GM23338 (cell line): ENCODE measurements at regions not wholly inside any gene's neighbourhood (a gene's known extent, or its start where the extent isn't known, plus 50 kb on each side); places are given as distances from the start of the nearest gene placed in this dataset.

ENCODE experiments used
- ATAC-seq: fragments of 200-7000 bp; cut with Tn5 transposase; 3 replicates; pipeline ENCODE4 v1.9.1; 2020
- DNase-seq: peaks from one replicate; pipeline ENCODE4 v3.0.0-alpha.2; 2015; ENCODE audit warnings: low spot score
- H2AFZ ChIP-seq: fragments of 200-600 bp; sonication (generic); 2 replicates; pipeline ENCODE4 v1.8.0; 2016; ENCODE audit warnings: antibody characterized with exemption, mild to moderate bottlenecking, moderate library complexity
- H3F3A ChIP-seq: fragments of 200-600 bp; sonication (generic); replicated peaks from 2 replicates; pipeline ENCODE4 v1.8.0; 2017; ENCODE audit warnings: antibody characterized with exemption, mixed run types, low read depth
- H3K27ac ChIP-seq: fragments of 200-600 bp; sonication (generic); 2 replicates; pipeline ENCODE4 v1.6.1; 2016; ENCODE audit warnings: low read depth
- H3K27me3 ChIP-seq: fragments of 200-600 bp; sonication (generic); 2 replicates; pipeline ENCODE4 v1.8.0; 2016; ENCODE audit warnings: mild to moderate bottlenecking, mixed run types, moderate library complexity; ENCODE audit not compliant: insufficient read depth
- H3K36me3 ChIP-seq: fragments of 200-600 bp; sonication (generic); 2 replicates; pipeline ENCODE4 v1.8.0; 2016; ENCODE audit warnings: mild to moderate bottlenecking; ENCODE audit not compliant: insufficient read depth
- H3K4me1 ChIP-seq: fragments of 200-600 bp; sonication (generic); 2 replicates; pipeline ENCODE4 v1.8.0; 2016; ENCODE audit warnings: mild to moderate bottlenecking, moderate library complexity; ENCODE audit not compliant: insufficient read depth
- H3K4me2 ChIP-seq: fragments of 200-600 bp; sonication (generic); 2 replicates; pipeline ENCODE4 v1.7.1; 2017; ENCODE audit warnings: mixed run types
- H3K4me3 ChIP-seq: fragments of 200-600 bp; sonication (generic); 2 replicates; pipeline ENCODE4 v1.6.1; 2016; ENCODE audit warnings: mixed run types
- H3K79me2 ChIP-seq: fragments of 200-600 bp; sonication (generic); replicated peaks from 2 replicates; pipeline ENCODE4 v1.8.0; 2017; ENCODE audit warnings: mild to moderate bottlenecking; ENCODE audit not compliant: insufficient read depth
- H3K9me2 ChIP-seq: fragments of 200-600 bp; sonication (generic); 2 replicates; pipeline ENCODE4 v1.8.0; 2017; ENCODE audit not compliant: insufficient read depth
- H4K20me1 ChIP-seq: fragments of 200-600 bp; sonication (generic); replicated peaks from 2 replicates; pipeline ENCODE4 v1.8.0; 2017; ENCODE audit warnings: mild to moderate bottlenecking; ENCODE audit not compliant: insufficient read depth
- H3K27ac Mint-ChIP-seq: 2 replicates; pipeline ENCODE4 v1.8.0; 2020; ENCODE audit warnings: inconsistent platforms, mild to moderate bottlenecking, moderate library complexity, mixed read lengths
- H3K27me3 Mint-ChIP-seq: 3 replicates; pipeline ENCODE4 v1.8.0; 2022; ENCODE audit warnings: low read depth, mild to moderate bottlenecking, moderate library complexity, mixed read lengths, inconsistent platforms; ENCODE audit not compliant: insufficient read depth, poor library complexity
- H3K36me3 Mint-ChIP-seq: 3 replicates; pipeline ENCODE4 v1.8.0; 2021; ENCODE audit warnings: low read depth, mild to moderate bottlenecking, inconsistent platforms, moderate library complexity, mixed read lengths
- H3K4me1 Mint-ChIP-seq: 3 replicates; pipeline ENCODE4 v1.8.0; 2020; ENCODE audit warnings: mild to moderate bottlenecking, inconsistent platforms, mixed read lengths
- H3K4me3 Mint-ChIP-seq: 3 replicates; pipeline ENCODE4 v1.8.0; 2021; ENCODE audit warnings: moderate library complexity, mild to moderate bottlenecking, inconsistent platforms, mixed read lengths
- H3K9me3 Mint-ChIP-seq: 3 replicates; pipeline ENCODE4 v1.8.0; 2020; ENCODE audit warnings: moderate library complexity, mild to moderate bottlenecking, inconsistent platforms, mixed read lengths
- CREB1 ChIP-seq: fragments of 250-450 bp; sonication (Bioruptor Pico); IDR thresholded peaks from 2 replicates; pipeline ENCODE4 v1.5.0; 2020; ENCODE audit warnings: low read depth, mild to moderate bottlenecking, moderate library complexity
- EZH2 ChIP-seq: fragments of 200-600 bp; sonication (generic); IDR thresholded peaks from one replicate; pipeline ENCODE4 v1.8.0; 2017; ENCODE audit warnings: antibody characterized with exemption, mild to moderate bottlenecking, low read depth; ENCODE audit not compliant: unreplicated experiment
- EZH2phosphoT487 ChIP-seq: fragments of 200-600 bp; sonication (generic); IDR thresholded peaks from one replicate; pipeline ENCODE4 v1.8.1; 2018; ENCODE audit warnings: antibody characterized with exemption; ENCODE audit not compliant: unreplicated experiment
- JUNB ChIP-seq: IDR thresholded peaks from one replicate; pipeline ENCODE4 v1.6.1; 2016; ENCODE audit warnings: antibody characterized with exemption; ENCODE audit not compliant: unreplicated experiment
- NANOG ChIP-seq: IDR thresholded peaks from 2 replicates; pipeline ENCODE4 v1.6.1; 2016; ENCODE audit warnings: antibody characterized with exemption, borderline replicate concordance
- POLR2AphosphoS5 ChIP-seq: IDR thresholded peaks from 2 replicates; pipeline ENCODE4 v1.6.1; 2016; ENCODE audit warnings: antibody characterized with exemption, low read depth
- REST ChIP-seq: IDR thresholded peaks from one replicate; pipeline ENCODE4 v1.6.1; 2018; ENCODE audit warnings: antibody characterized with exemption; ENCODE audit not compliant: unreplicated experiment
- STAT1 ChIP-seq: IDR thresholded peaks from one replicate; pipeline ENCODE4 v1.6.1; 2016; ENCODE audit warnings: antibody characterized with exemption; ENCODE audit not compliant: unreplicated experiment
- ZNF114 ChIP-seq: fragments of 250-450 bp; sonication (Bioruptor Pico); IDR thresholded peaks from 2 replicates; pipeline ENCODE4 v1.5.0; 2020; ENCODE audit warnings: mild to moderate bottlenecking, moderate library complexity
- ZNF331 ChIP-seq: fragments of 250-450 bp; sonication (Bioruptor Pico); IDR thresholded peaks from 2 replicates; pipeline ENCODE4 v1.5.0; 2020; ENCODE audit warnings: low read depth, mild to moderate bottlenecking, moderate library complexity
- TF ChIP-seq, protein P1 (sequence below): fragments of 250-450 bp; sonication (Bioruptor Pico); IDR thresholded peaks from 2 replicates; pipeline ENCODE4 v1.5.0; 2020; ENCODE audit warnings: mild to moderate bottlenecking, moderate library complexity
- TF ChIP-seq, protein P2 (sequence below), 2 experiments: fragments of 200-600 bp in 1 of 2; sonication (generic) in 1 of 2; conservative IDR thresholded peaks; 2 replicates each; pipeline versions ENCODE4 v1.5.1 to v1.6.1; 2016 to 2017; ENCODE audit warnings: antibody characterized with exemption in 2 of 2, low read depth in 2 of 2, mild to moderate bottlenecking in 2 of 2, moderate library complexity in 1 of 2
- TF ChIP-seq, protein P3 (sequence below): IDR thresholded peaks from 2 replicates; pipeline ENCODE4 v1.6.1; 2016; ENCODE audit warnings: antibody characterized with exemption

- peak; percentile 44; the same call in 2 of the 3 replicates for ATAC-seq
- H3K4me3 ChIP-seq: no peak overlapping the region
- Mint-ChIP-seq H3K9me3 (peaks cover 6% of the 10 kb centered on the region), H3K36me3 (peaks cover 28% of the 10 kb centered on the region), H3K4me1 (no peaks in the 10 kb centered on the region), H3K4me3 (no peak overlapping the region), H3K27me3 (no peaks in the 10 kb centered on the region), H3K27ac (no peak overlapping the region)
- peaks cover 4% of the 10 kb centered on the region; the same call in 1 of the 2 replicates for H3K36me3 ChIP-seq
- H3K4me1 ChIP-seq: no peaks in the 10 kb centered on the region
- TF ChIP-seq STAT1: no peak
- TF ChIP-seq ZNF114 (CRISPR knock-in tag): no peak
- TF ChIP-seq, protein P1, sequence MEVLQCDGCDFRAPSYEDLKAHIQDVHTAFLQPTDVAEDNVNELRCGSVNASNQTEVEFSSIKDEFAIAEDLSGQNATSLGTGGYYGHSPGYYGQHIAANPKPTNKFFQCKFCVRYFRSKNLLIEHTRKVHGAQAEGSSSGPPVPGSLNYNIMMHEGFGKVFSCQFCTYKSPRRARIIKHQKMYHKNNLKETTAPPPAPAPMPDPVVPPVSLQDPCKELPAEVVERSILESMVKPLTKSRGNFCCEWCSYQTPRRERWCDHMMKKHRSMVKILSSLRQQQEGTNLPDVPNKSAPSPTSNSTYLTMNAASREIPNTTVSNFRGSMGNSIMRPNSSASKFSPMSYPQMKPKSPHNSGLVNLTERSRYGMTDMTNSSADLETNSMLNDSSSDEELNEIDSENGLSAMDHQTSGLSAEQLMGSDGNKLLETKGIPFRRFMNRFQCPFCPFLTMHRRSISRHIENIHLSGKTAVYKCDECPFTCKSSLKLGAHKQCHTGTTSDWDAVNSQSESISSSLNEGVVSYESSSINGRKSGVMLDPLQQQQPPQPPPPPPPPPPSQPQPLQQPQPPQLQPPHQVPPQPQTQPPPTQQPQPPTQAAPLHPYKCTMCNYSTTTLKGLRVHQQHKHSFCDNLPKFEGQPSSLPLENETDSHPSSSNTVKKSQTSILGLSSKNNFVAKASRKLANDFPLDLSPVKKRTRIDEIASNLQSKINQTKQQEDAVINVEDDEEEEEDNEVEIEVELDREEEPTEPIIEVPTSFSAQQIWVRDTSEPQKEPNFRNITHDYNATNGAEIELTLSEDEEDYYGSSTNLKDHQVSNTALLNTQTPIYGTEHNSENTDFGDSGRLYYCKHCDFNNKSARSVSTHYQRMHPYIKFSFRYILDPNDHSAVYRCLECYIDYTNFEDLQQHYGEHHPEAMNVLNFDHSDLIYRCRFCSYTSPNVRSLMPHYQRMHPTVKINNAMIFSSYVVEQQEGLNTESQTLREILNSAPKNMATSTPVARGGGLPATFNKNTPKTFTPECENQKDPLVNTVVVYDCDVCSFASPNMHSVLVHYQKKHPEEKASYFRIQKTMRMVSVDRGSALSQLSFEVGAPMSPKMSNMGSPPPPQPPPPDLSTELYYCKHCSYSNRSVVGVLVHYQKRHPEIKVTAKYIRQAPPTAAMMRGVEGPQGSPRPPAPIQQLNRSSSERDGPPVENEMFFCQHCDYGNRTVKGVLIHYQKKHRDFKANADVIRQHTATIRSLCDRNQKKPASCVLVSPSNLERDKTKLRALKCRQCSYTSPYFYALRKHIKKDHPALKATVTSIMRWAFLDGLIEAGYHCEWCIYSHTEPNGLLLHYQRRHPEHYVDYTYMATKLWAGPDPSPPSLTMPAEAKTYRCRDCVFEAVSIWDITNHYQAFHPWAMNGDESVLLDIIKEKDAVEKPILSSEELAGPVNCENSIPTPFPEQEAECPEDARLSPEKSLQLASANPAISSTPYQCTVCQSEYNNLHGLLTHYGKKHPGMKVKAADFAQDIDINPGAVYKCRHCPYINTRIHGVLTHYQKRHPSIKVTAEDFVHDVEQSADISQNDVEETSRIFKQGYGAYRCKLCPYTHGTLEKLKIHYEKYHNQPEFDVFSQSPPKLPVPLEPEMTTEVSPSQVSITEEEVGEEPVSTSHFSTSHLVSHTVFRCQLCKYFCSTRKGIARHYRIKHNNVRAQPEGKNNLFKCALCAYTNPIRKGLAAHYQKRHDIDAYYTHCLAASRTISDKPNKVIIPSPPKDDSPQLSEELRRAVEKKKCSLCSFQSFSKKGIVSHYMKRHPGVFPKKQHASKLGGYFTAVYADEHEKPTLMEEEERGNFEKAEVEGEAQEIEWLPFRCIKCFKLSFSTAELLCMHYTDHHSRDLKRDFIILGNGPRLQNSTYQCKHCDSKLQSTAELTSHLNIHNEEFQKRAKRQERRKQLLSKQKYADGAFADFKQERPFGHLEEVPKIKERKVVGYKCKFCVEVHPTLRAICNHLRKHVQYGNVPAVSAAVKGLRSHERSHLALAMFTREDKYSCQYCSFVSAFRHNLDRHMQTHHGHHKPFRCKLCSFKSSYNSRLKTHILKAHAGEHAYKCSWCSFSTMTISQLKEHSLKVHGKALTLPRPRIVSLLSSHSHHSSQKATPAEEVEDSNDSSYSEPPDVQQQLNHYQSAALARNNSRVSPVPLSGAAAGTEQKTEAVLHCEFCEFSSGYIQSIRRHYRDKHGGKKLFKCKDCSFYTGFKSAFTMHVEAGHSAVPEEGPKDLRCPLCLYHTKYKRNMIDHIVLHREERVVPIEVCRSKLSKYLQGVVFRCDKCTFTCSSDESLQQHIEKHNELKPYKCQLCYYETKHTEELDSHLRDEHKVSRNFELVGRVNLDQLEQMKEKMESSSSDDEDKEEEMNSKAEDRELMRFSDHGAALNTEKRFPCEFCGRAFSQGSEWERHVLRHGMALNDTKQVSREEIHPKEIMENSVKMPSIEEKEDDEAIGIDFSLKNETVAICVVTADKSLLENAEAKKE (CRISPR knock-in tag): no peak
- TF ChIP-seq, protein P2, sequence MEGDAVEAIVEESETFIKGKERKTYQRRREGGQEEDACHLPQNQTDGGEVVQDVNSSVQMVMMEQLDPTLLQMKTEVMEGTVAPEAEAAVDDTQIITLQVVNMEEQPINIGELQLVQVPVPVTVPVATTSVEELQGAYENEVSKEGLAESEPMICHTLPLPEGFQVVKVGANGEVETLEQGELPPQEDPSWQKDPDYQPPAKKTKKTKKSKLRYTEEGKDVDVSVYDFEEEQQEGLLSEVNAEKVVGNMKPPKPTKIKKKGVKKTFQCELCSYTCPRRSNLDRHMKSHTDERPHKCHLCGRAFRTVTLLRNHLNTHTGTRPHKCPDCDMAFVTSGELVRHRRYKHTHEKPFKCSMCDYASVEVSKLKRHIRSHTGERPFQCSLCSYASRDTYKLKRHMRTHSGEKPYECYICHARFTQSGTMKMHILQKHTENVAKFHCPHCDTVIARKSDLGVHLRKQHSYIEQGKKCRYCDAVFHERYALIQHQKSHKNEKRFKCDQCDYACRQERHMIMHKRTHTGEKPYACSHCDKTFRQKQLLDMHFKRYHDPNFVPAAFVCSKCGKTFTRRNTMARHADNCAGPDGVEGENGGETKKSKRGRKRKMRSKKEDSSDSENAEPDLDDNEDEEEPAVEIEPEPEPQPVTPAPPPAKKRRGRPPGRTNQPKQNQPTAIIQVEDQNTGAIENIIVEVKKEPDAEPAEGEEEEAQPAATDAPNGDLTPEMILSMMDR (conservative IDR thresholded peaks at IDR 0.05; ENCODE audit: low read depth in 2 of 2): no peak
- TF ChIP-seq POLR2AphosphoS5: no peak
- no peak for TF ChIP-seq REST
- TF ChIP-seq JUNB: no peak
- TF ChIP-seq, protein P3, sequence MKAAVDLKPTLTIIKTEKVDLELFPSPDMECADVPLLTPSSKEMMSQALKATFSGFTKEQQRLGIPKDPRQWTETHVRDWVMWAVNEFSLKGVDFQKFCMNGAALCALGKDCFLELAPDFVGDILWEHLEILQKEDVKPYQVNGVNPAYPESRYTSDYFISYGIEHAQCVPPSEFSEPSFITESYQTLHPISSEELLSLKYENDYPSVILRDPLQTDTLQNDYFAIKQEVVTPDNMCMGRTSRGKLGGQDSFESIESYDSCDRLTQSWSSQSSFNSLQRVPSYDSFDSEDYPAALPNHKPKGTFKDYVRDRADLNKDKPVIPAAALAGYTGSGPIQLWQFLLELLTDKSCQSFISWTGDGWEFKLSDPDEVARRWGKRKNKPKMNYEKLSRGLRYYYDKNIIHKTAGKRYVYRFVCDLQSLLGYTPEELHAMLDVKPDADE: no peak
- no peak for TF ChIP-seq NANOG
- no peak for TF ChIP-seq CREB1 (CRISPR knock-in tag)
- no peak for TF ChIP-seq EZH2phosphoT487
- TF ChIP-seq ZNF331 (CRISPR knock-in tag): no peak
- no peak for TF ChIP-seq EZH2
- H3F3A ChIP-seq: no peaks in the 10 kb centered on the region
- no peaks in the 10 kb centered on the region for H4K20me1 ChIP-seq
- no peak for DNase-seq
- H3K9me2 ChIP-seq: no peaks in the 10 kb centered on the region
- H3K27me3 ChIP-seq: no peaks in the 10 kb centered on the region
- H2AFZ ChIP-seq: no peak overlapping the region
- no peaks in the 10 kb centered on the region for H3K79me2 ChIP-seq
- H3K4me2 ChIP-seq: no peak overlapping the region
- H3K27ac ChIP-seq: no peak overlapping the region
Observed at GRCh38 chr1:4494558-4494957, 159.9 kb upstream of the AJAP1 start.
